OCI-LY1 (cell line): ENCODE measurements at regions not wholly inside any gene's neighbourhood (a gene's known extent, or its start where the extent isn't known, plus 50 kb on each side); places are given as distances from the start of the nearest gene placed in this dataset.

ENCODE experiments used
- H2AFZ ChIP-seq: fragments of 200-600 bp; sonication (generic), shearing (Covaris generic); 2 replicates; pipeline ENCODE4 v1.6.0; 2014; ENCODE audit warnings: antibody characterized with exemption, mild to moderate bottlenecking, low read length
- H3F3A ChIP-seq: fragments of 200-600 bp; sonication (generic), shearing (Covaris generic); 2 replicates; pipeline ENCODE4 v1.6.0; 2014; ENCODE audit warnings: mild to moderate bottlenecking, antibody characterized with exemption, low read length, moderate library complexity; ENCODE audit not compliant: insufficient read depth
- H3K27ac ChIP-seq: fragments of 200-600 bp; sonication (generic); 2 replicates; pipeline ENCODE4 v1.5.1; 2014; ENCODE audit warnings: low read length, mixed run types, mild to moderate bottlenecking, low read depth; ENCODE audit not compliant: poor library complexity, severe bottlenecking
- H3K27me3 ChIP-seq: fragments of 200-600 bp; sonication (generic); 2 replicates; pipeline ENCODE4 v1.6.0; 2014; ENCODE audit warnings: antibody characterized with exemption, mild to moderate bottlenecking, low read length, moderate library complexity; ENCODE audit not compliant: insufficient read depth
- H3K36me3 ChIP-seq: fragments of 200-600 bp; sonication (generic); 2 replicates; pipeline ENCODE4 v1.6.1; 2014; ENCODE audit warnings: mild to moderate bottlenecking, antibody characterized with exemption, low read length, moderate library complexity, mixed read lengths; ENCODE audit not compliant: insufficient read depth
- H3K4me1 ChIP-seq: fragments of 200-600 bp; sonication (generic); 2 replicates; pipeline ENCODE4 v1.5.1; 2014; ENCODE audit warnings: mild to moderate bottlenecking, low read length, moderate library complexity; ENCODE audit not compliant: insufficient read depth, severe bottlenecking
- H3K4me2 ChIP-seq: fragments of 200-600 bp; sonication (generic), shearing (Covaris generic); 2 replicates; pipeline ENCODE4 v1.6.1; 2014; ENCODE audit warnings: low read length
- H3K4me3 ChIP-seq: fragments of 200-600 bp; sonication (generic); 2 replicates; pipeline ENCODE4 v1.5.1; 2014; ENCODE audit warnings: low read length, low read depth, mild to moderate bottlenecking, mixed read lengths; ENCODE audit not compliant: poor library complexity, severe bottlenecking
- H3K79me2 ChIP-seq: fragments of 200-600 bp; shearing (Covaris generic); 2 replicates; pipeline ENCODE4 v1.6.1; 2016; ENCODE audit warnings: mixed run types, low read length, mixed read lengths; ENCODE audit not compliant: insufficient read depth
- H3K9ac ChIP-seq: fragments of 200-600 bp; sonication (generic), shearing (Covaris generic); 2 replicates; pipeline ENCODE4 v1.6.1; 2014; ENCODE audit warnings: mild to moderate bottlenecking, low read length, mixed read lengths
- H3K9me2 ChIP-seq: fragments of 200-600 bp; sonication (generic), shearing (Covaris generic); 2 replicates; pipeline ENCODE4 v1.6.1; 2014; ENCODE audit warnings: low read depth, mild to moderate bottlenecking, low read length, mixed read lengths
- H3K9me3 ChIP-seq: fragments of 200-600 bp; shearing (Covaris generic); 2 replicates; pipeline ENCODE4 v1.6.1; 2014; ENCODE audit warnings: low read length, mixed read lengths
- H4K20me1 ChIP-seq: fragments of 200-600 bp; sonication (generic), shearing (Covaris generic); 2 replicates; pipeline ENCODE4 v1.6.0; 2016; ENCODE audit warnings: mild to moderate bottlenecking, low read length; ENCODE audit not compliant: insufficient read depth
- EZH2 ChIP-seq: fragments of 200-600 bp; sonication (generic), shearing (Covaris generic); IDR thresholded peaks from 2 replicates; pipeline ENCODE4 v1.8.0; 2017; ENCODE audit warnings: borderline replicate concordance, mixed run types, mild to moderate bottlenecking, antibody characterized with exemption, low read length, moderate library complexity, mixed read lengths
- TF ChIP-seq, protein P1 (sequence below): fragments of 200-600 bp; sonication (generic), shearing (Covaris generic); IDR thresholded peaks from 2 replicates; pipeline ENCODE4 v1.5.1; 2017; ENCODE audit warnings: mild to moderate bottlenecking, antibody characterized with exemption, low read length, moderate library complexity, mixed read lengths

DNA sequence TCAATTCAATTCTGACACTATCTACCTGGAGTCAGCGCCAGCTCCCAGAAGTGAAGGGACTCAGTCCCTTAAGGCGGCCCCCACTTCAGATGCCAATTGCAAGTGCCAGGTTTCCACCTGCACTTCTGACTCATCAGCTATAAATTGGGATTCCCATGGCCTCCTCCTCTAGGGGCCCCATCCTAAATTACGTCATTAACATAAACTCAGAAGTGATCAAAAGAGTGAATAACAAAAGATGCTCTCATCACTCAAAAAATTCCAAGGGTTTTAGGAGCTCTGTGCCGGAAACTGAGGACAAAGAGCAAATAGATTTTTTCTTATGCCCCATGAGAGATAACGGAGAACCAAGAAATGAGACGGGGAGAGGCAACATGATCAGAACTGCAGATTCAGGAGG lies 148.6 kb upstream of the IRX6 start:
- Histone ChIP-seq H3K4me3 (no peak overlapping the region), H3K27ac (no peak overlapping the region), H3K9ac (no peak overlapping the region)

DNA sequence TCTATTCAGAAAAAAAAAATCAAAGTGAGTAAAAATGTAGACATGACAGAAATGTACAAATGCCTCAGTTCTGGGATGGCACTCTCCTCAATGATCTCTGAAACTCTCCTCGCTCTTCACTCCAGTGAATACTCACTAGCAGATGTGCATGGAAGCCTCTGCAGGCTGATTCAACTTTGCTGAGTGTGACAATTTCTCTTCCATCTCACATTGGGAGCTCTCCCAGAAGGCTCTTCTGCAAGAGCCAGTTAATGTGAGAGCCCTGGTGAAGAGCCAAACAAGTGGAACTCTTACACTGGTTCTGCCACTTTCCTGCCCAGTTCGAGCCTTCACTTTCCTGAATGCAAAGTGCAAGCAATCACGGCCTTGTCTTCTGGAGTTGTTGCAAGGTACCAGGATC lies 147.1 kb upstream of the IRX6 start:
- TF ChIP-seq, protein P1, sequence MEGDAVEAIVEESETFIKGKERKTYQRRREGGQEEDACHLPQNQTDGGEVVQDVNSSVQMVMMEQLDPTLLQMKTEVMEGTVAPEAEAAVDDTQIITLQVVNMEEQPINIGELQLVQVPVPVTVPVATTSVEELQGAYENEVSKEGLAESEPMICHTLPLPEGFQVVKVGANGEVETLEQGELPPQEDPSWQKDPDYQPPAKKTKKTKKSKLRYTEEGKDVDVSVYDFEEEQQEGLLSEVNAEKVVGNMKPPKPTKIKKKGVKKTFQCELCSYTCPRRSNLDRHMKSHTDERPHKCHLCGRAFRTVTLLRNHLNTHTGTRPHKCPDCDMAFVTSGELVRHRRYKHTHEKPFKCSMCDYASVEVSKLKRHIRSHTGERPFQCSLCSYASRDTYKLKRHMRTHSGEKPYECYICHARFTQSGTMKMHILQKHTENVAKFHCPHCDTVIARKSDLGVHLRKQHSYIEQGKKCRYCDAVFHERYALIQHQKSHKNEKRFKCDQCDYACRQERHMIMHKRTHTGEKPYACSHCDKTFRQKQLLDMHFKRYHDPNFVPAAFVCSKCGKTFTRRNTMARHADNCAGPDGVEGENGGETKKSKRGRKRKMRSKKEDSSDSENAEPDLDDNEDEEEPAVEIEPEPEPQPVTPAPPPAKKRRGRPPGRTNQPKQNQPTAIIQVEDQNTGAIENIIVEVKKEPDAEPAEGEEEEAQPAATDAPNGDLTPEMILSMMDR = no peak
- no peak for TF ChIP-seq EZH2
- no peak overlapping the region for H3K27ac ChIP-seq
- no peaks in the 10 kb centered on the region for H3K9me3 ChIP-seq

More for the DNA sequence above, 148.6 kb upstream of the IRX6 start:
- Histone ChIP-seq H3K9me3 (no peaks in the 10 kb centered on the region), H3K4me1 (no peaks in the 10 kb centered on the region), H3K4me2 (no peak overlapping the region), H2AFZ (no peak overlapping the region), H4K20me1 (no peaks in the 10 kb centered on the region), H3K36me3 (no peaks in the 10 kb centered on the region), H3F3A (no peaks in the 10 kb centered on the region), H3K79me2 (no peaks in the 10 kb centered on the region), H3K27me3 (no peaks in the 10 kb centered on the region), H3K9me2 (no peaks in the 10 kb centered on the region)
- TF ChIP-seq, protein P1 = no peak
- TF ChIP-seq EZH2 = no peak

DNA sequence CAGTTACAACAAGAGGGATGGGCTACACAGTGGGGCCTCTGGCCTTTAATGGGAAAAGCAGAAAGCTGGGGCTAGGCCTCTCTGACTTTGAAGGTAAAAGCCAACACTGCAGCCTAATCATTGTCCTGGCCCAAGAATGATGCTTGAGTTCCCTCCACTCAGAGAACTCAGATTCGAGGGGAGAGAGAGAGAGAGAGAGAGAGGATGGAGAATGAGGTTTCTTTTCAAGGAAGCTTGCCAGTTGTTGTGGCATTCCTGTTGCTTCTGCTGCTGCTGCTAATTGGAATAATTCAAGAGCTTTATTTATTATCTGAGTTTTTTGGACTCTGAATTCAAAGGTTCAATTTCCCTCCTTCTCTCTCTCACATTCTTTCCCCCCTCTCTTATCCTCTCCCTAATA lies 144.6 kb upstream of the IRX6 start:
- Histone ChIP-seq H3K27ac (no peak overlapping the region), H4K20me1 (no peaks in the 10 kb centered on the region), H3K27me3 (no peaks in the 10 kb centered on the region), H3K4me2 (no peak overlapping the region), H3K9me2 (no peaks in the 10 kb centered on the region), H2AFZ (no peak overlapping the region), H3K9ac (no peak overlapping the region), H3K4me3 (no peak overlapping the region), H3K36me3 (no peaks in the 10 kb centered on the region), H3K79me2 (no peaks in the 10 kb centered on the region), H3K4me1 (no peaks in the 10 kb centered on the region), H3K9me3 (no peaks in the 10 kb centered on the region), H3F3A (no peaks in the 10 kb centered on the region)
- TF ChIP-seq, protein P1 = no peak
- TF ChIP-seq EZH2 = no peak

More for the DNA sequence above, 147.1 kb upstream of the IRX6 start:
- H3K4me3 ChIP-seq = no peak overlapping the region
- no peaks in the 10 kb centered on the region for H3K27me3 ChIP-seq
- H3K79me2 ChIP-seq = no peaks in the 10 kb centered on the region
- H3K9me2 ChIP-seq = no peaks in the 10 kb centered on the region
- no peaks in the 10 kb centered on the region for H4K20me1 ChIP-seq
- H3F3A ChIP-seq = no peaks in the 10 kb centered on the region
- no peaks in the 10 kb centered on the region for H3K4me1 ChIP-seq
- no peak overlapping the region for H2AFZ ChIP-seq
- H3K36me3 ChIP-seq = no peaks in the 10 kb centered on the region
- H3K4me2 ChIP-seq = no peak overlapping the region
- H3K9ac ChIP-seq = no peak overlapping the region
